NB4 (cell line): ENCODE measurements at regions not wholly inside any gene's neighbourhood (a gene's known extent, or its start where the extent isn't known, plus 50 kb on each side); places are given as distances from the start of the nearest gene placed in this dataset.

ENCODE experiments used
- CTCF ChIP-seq: IDR thresholded peaks from one replicate; pipeline ENCODE4 v1.5.1; 2012; ENCODE audit warnings: low read depth, low read length
- MAX ChIP-seq: IDR thresholded peaks from 2 replicates; pipeline ENCODE4 v1.6.1; 2011; ENCODE audit warnings: low read depth, low read length
- MYC ChIP-seq: IDR thresholded peaks from 2 replicates; pipeline ENCODE4 v1.6.1; 2011; ENCODE audit warnings: low read depth, low read length
- POLR2A ChIP-seq: IDR thresholded peaks from 2 replicates; pipeline ENCODE4 v1.6.1; 2011; ENCODE audit warnings: mild to moderate bottlenecking; ENCODE audit not compliant: insufficient read length; ENCODE audit errors: extremely low read depth

- TF ChIP-seq MAX, result no peak
- no peak for TF ChIP-seq CTCF
- no peak for TF ChIP-seq POLR2A
- no peak for TF ChIP-seq MYC
Measured at GRCh38 chr1:87278825-87279535, 49.7 kb upstream of the LMO4 start.
